Astrocyte of the cerebellum (primary cell): ENCODE measurements at regions not wholly inside any gene's neighbourhood (a gene's known extent, or its start where the extent isn't known, plus 50 kb on each side); places are given as distances from the start of the nearest gene placed in this dataset.

Experiments used
- DNase-seq: peaks from one replicate; pipeline ENCODE4 v3.0.0-alpha.2; 2011; ENCODE audit warnings: low read depth
- H3K4me3 ChIP-seq: 2 replicates; pipeline ENCODE4 v1.5.1; 2011; ENCODE audit warnings: mild to moderate bottlenecking, low read depth, low read length, moderate library complexity
- in situ Hi-C: cut with HindIII; loops from 2 replicates; pipeline ENCODE4 v1.10.0; 2017; ENCODE audit warnings: low sequenced_read_pairs
- TF ChIP-seq, protein P1 (sequence below): IDR thresholded peaks from 2 replicates; pipeline ENCODE4 v1.5.1; 2012; ENCODE audit warnings: low read length, low read depth, moderate library complexity, mild to moderate bottlenecking; ENCODE audit errors: missing control alignments

DNA sequence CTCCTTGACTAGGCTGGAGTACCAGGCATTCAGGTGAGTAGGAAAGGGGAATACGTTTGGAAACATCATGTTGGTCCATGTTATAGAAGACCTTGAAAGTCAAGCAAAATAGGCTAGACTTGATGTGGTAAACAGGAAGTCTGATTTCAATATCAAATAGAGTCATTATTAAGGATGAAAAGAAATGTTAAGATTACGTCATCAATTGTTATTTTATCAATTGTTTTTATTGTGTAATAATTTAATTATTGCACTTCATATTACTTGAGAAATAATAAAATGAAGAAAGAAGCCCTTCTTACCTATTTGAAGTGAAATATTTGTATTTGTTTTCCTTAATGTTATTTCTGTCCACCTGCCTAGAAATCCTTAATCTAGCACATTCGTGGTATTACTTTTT is 361.0 kb upstream of the HAND2 start:
- no peak for DNase-seq
- TF ChIP-seq, protein P1, sequence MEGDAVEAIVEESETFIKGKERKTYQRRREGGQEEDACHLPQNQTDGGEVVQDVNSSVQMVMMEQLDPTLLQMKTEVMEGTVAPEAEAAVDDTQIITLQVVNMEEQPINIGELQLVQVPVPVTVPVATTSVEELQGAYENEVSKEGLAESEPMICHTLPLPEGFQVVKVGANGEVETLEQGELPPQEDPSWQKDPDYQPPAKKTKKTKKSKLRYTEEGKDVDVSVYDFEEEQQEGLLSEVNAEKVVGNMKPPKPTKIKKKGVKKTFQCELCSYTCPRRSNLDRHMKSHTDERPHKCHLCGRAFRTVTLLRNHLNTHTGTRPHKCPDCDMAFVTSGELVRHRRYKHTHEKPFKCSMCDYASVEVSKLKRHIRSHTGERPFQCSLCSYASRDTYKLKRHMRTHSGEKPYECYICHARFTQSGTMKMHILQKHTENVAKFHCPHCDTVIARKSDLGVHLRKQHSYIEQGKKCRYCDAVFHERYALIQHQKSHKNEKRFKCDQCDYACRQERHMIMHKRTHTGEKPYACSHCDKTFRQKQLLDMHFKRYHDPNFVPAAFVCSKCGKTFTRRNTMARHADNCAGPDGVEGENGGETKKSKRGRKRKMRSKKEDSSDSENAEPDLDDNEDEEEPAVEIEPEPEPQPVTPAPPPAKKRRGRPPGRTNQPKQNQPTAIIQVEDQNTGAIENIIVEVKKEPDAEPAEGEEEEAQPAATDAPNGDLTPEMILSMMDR = no peak
- in situ Hi-C loops = no loop called here
- no peak overlapping the region for H3K4me3 ChIP-seq

GRCh38 chr4:173883821-173884220 is 353.8 kb upstream of the HAND2 start:
- no peak overlapping the region for H3K4me3 ChIP-seq
- TF ChIP-seq, protein P1 = no peak
- in situ Hi-C loops = no loop called here
- no peak for DNase-seq

DNA sequence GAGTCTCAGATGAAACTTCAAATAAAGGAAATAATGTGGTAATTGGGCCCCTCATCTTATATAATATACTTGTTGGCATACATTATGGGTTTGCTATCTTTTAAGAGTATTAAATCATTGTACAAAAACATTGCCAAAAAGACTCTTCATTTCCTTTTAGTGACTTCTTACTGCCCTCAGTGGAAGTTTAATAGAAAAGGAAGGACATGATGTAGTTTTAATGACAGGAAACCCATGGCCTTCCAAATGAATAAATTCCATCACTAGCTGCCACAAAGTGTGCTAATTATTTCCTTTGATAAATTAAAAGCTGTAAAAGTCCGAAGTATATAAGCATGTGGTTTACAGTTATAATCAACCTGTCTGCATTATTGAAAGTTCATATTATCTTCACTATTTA is 350.9 kb upstream of the HAND2 start:
- TF ChIP-seq, protein P1 = no peak
- in situ Hi-C loops = no loop called here
- no peak for DNase-seq
- H3K4me3 ChIP-seq = no peak overlapping the region

- TF ChIP-seq, protein P1 = no peak
- DNase-seq = no peak
- in situ Hi-C loops = no loop called here
- H3K4me3 ChIP-seq = no peak overlapping the region
Measured at GRCh38 chr4:173879509-173879908, 349.5 kb upstream of the HAND2 start.

- no peak for DNase-seq
- TF ChIP-seq, protein P1 = no peak
- in situ Hi-C loops = no loop called here
- no peak overlapping the region for H3K4me3 ChIP-seq
Measured at GRCh38 chr4:173878701-173879100, 348.7 kb upstream of the HAND2 start.

- no peak overlapping the region for H3K4me3 ChIP-seq
- TF ChIP-seq, protein P1 = no peak
- in situ Hi-C loops = no loop called here
- no peak for DNase-seq
Measured at GRCh38 chr4:173871643-173872042, 341.6 kb upstream of the HAND2 start.
